HUES64 (cell line): ENCODE measurements at regions not wholly inside any gene's neighbourhood (a gene's known extent, or its start where the extent isn't known, plus 50 kb on each side); places are given as distances from the start of the nearest gene placed in this dataset.

Source experiments
- H3K27ac ChIP-seq: 2 replicates; pipeline ENCODE4 v1.7.0; 2013; ENCODE audit warnings: low read depth, low read length, inconsistent platforms
- H3K27me3 ChIP-seq: 2 replicates; pipeline ENCODE4 v1.6.1; 2013; ENCODE audit warnings: mild to moderate bottlenecking, low read length; ENCODE audit not compliant: insufficient read depth
- H3K36me3 ChIP-seq: 2 replicates; pipeline ENCODE4 v1.6.1; 2013; ENCODE audit warnings: mild to moderate bottlenecking, low read length; ENCODE audit not compliant: insufficient read depth
- H3K4me1 ChIP-seq: 2 replicates; pipeline ENCODE4 v1.6.1; 2013; ENCODE audit warnings: mild to moderate bottlenecking, low read length, moderate library complexity; ENCODE audit not compliant: insufficient read depth
- H3K4me3 ChIP-seq: 2 replicates; pipeline ENCODE4 v1.5.1; 2013; ENCODE audit warnings: mild to moderate bottlenecking, low read length, moderate library complexity
- H3K9ac ChIP-seq: 2 replicates; pipeline ENCODE4 v1.6.1; 2013; ENCODE audit warnings: mild to moderate bottlenecking, low read depth, low read length
- H3K9me3 ChIP-seq: 2 replicates; pipeline ENCODE4 v1.6.1; 2013; ENCODE audit warnings: low read depth, low read length; ENCODE audit not compliant: insufficient read depth
- WGBS: fragments of 150-250, 120-280 bp; methylation state at CpG from one replicate; pipeline ENCODE4 v1.1.7; 2013; ENCODE audit warnings: missing lambda C conversion rate; 5-methylcytosine and 5-hydroxymethylcytosine counted together

GRCh38 chr10:20363684-20364083, 533.4 kb downstream of the NEBL start:
- Histone ChIP-seq H3K27ac (no peak overlapping the region), H3K9ac (no peak overlapping the region), H3K27me3 (no peaks in the 10 kb centered on the region), H3K9me3 (peaks cover 10% of the 10 kb centered on the region; the same call in 1 of the 2 replicates), H3K36me3 (no peaks in the 10 kb centered on the region), H3K4me1 (no peaks in the 10 kb centered on the region), H3K4me3 (no peak overlapping the region)

GRCh38 chr10:20355915-20356314, 539.7 kb downstream of the PLXDC2 start:
- 81% methylated on average over 4 of the region's 4 CpGs for WGBS

GRCh38 chr10:20355011-20355410, 538.8 kb downstream of the PLXDC2 start:
- H3K36me3 ChIP-seq: no peaks in the 10 kb centered on the region
- no peaks in the 10 kb centered on the region for H3K9me3 ChIP-seq
- 85% methylated on average over 3 of the region's 3 CpGs for WGBS
- H3K27ac ChIP-seq: no peak overlapping the region
- H3K4me1 ChIP-seq: no peaks in the 10 kb centered on the region
- no peak overlapping the region for H3K4me3 ChIP-seq
- no peak overlapping the region for H3K9ac ChIP-seq
- H3K27me3 ChIP-seq: no peaks in the 10 kb centered on the region

More at GRCh38 chr10:20355915-20356314, 539.7 kb downstream of the PLXDC2 start:
- Histone ChIP-seq H3K27ac (no peak overlapping the region), H3K36me3 (no peaks in the 10 kb centered on the region), H3K4me3 (no peak overlapping the region), H3K27me3 (no peaks in the 10 kb centered on the region), H3K4me1 (no peaks in the 10 kb centered on the region), H3K9ac (no peak overlapping the region), H3K9me3 (no peaks in the 10 kb centered on the region)

- H3K36me3 ChIP-seq: no peaks in the 10 kb centered on the region
- no peaks in the 10 kb centered on the region for H3K27me3 ChIP-seq
- H3K9me3 ChIP-seq: no peaks in the 10 kb centered on the region
- H3K27ac ChIP-seq: no peak overlapping the region
- no peaks in the 10 kb centered on the region for H3K4me1 ChIP-seq
- H3K4me3 ChIP-seq: no peak overlapping the region
- no peak overlapping the region for H3K9ac ChIP-seq
- no CpG with 5 or more reads among the region's 1 CpG for WGBS
These were observed 537.9 kb downstream of the PLXDC2 start for GRCh38 chr10:20354166-20354565.

DNA sequence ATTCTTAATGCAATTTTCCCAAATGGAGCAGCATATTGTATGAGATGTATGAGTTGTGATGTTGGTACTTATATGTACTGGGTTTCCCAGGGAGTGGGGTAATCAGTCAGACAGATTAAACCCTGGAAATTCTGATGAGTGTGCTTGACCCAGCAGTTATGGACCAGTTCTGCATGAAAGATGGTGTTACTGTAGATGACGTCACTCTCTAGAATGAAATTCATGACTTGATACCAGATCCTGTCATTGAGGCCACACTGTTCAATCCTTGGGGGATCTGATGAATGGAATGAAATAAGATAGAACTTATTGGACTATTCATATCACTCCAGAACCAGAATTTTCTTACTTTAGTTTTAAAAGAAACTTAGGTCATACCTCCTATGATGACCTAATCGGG, 534.3 kb downstream of the PLXDC2 start:
- Histone ChIP-seq H3K4me1 (no peaks in the 10 kb centered on the region), H3K9ac (no peak overlapping the region), H3K4me3 (no peak overlapping the region), H3K36me3 (no peaks in the 10 kb centered on the region), H3K9me3 (no peaks in the 10 kb centered on the region), H3K27ac (no peak overlapping the region), H3K27me3 (no peaks in the 10 kb centered on the region)
- 91% methylated on average over 2 of the region's 2 CpGs for WGBS

DNA sequence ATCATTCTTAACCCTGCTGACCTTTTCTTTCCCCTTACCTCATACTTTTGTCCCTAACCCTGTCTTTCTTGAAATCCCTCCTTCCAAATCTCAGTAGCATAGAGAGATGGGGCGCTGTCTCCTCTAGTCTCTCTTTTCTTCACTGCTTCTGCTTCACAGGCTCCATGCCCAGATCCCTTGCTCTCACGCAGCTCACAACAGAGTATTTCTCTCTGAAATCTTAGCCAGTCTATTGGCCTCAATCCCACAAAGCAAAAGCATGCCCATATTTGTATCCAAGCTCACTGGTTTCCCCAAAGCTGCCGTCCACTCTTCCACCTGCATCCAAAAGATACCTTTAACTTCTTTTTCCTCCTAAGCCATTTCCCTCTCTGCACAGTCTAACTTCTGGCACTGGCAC, 526.8 kb downstream of the PLXDC2 start:
- H3K4me1 ChIP-seq: no peaks in the 10 kb centered on the region
- WGBS: 95% methylated on average over 3 of the region's 3 CpGs

More for the DNA sequence above, 526.8 kb downstream of the PLXDC2 start:
- Histone ChIP-seq H3K27ac (no peak overlapping the region), H3K27me3 (no peaks in the 10 kb centered on the region), H3K9me3 (peaks cover 18% of the 10 kb centered on the region), H3K4me3 (no peak overlapping the region), H3K9ac (no peak overlapping the region), H3K36me3 (0 out of 2 replicates have a peak, but pooled peaks cover 3% of the 10 kb centered on the region)
